Neuronal stem cell (in vitro differentiated cells): ENCODE measurements at regions not wholly inside any gene's neighbourhood (a gene's known extent, or its start where the extent isn't known, plus 50 kb on each side); places are given as distances from the start of the nearest gene placed in this dataset.
A peak's percentile ranks its signal among the peaks of the same experiment; 100 is the strongest.

Experiments used
- DNase-seq: peaks from one replicate; pipeline ENCODE4 v3.0.0-alpha.2; 2013; ENCODE audit warnings: low spot score
- H2AFZ ChIP-seq: one replicate; pipeline ENCODE4 v1.6.1; 2013; ENCODE audit warnings: mild to moderate bottlenecking, low read length, inconsistent platforms
- H2AK5ac ChIP-seq: 2 replicates; pipeline ENCODE4 v1.6.1; 2013; ENCODE audit warnings: low read depth, mild to moderate bottlenecking, inconsistent platforms, low read length, moderate library complexity, mixed read lengths
- H2BK120ac ChIP-seq: 2 replicates; pipeline ENCODE4 v1.6.1; 2013; ENCODE audit warnings: low read depth, mild to moderate bottlenecking, inconsistent platforms, low read length, moderate library complexity, mixed read lengths
- H2BK12ac ChIP-seq: one replicate; pipeline ENCODE4 v1.6.1; 2013; ENCODE audit warnings: low read length, inconsistent platforms
- H2BK15ac ChIP-seq: 2 replicates; pipeline ENCODE4 v1.6.1; 2013; ENCODE audit warnings: mild to moderate bottlenecking, low read length, inconsistent platforms, mixed read lengths
- H2BK5ac ChIP-seq: one replicate; pipeline ENCODE4 v1.6.1; 2013; ENCODE audit warnings: inconsistent platforms, mild to moderate bottlenecking, low read length, moderate library complexity
- H3K14ac ChIP-seq: one replicate; pipeline ENCODE4 v1.6.1; 2013; ENCODE audit warnings: low read length, inconsistent platforms
- H3K18ac ChIP-seq: 2 replicates; pipeline ENCODE4 v1.6.1; 2013; ENCODE audit warnings: low read length, inconsistent platforms
- H3K23ac ChIP-seq: 2 replicates; pipeline ENCODE4 v1.6.1; 2013; ENCODE audit warnings: low read depth, mild to moderate bottlenecking, mixed read lengths, low read length, inconsistent platforms; ENCODE audit not compliant: poor library complexity
- H3K27ac ChIP-seq: replicated peaks from 3 replicates; pipeline ENCODE4 v1.5.1; 2013; ENCODE audit warnings: low read length, inconsistent platforms
- H3K27me3 ChIP-seq, 3 experiments: 2 replicates each; pipeline ENCODE4 v1.6.1; 2013; ENCODE audit warnings: low read length in 3 of 3, mild to moderate bottlenecking in 2 of 3, inconsistent platforms in 1 of 3, low read depth in 1 of 3, mixed read lengths in 1 of 3, moderate library complexity in 1 of 3; ENCODE audit not compliant: control insufficient read depth in 3 of 3, insufficient read depth in 3 of 3
- H3K36me3 ChIP-seq, 2 donors: replicated peaks in 1 of 2; 2 replicates each; pipeline ENCODE4 v1.6.1; 2013; ENCODE audit warnings: low read length in 2 of 2; ENCODE audit not compliant: control insufficient read depth in 2 of 2, insufficient read depth in 2 of 2
- H3K4ac ChIP-seq: 2 replicates; pipeline ENCODE4 v1.6.1; 2013; ENCODE audit warnings: inconsistent platforms, mild to moderate bottlenecking, low read length, moderate library complexity
- H3K4me1 ChIP-seq, 2 donors: 1 replicate in 1 of 2; 2 replicates in 1 of 2; pipeline ENCODE4 v1.6.1; 2013; ENCODE audit warnings: low read length in 2 of 2, low read depth in 1 of 2; ENCODE audit not compliant: control insufficient read depth in 2 of 2, insufficient read depth in 1 of 2
- H3K4me2 ChIP-seq: one replicate; pipeline ENCODE4 v1.6.1; 2013; ENCODE audit warnings: mild to moderate bottlenecking, low read length, inconsistent platforms; ENCODE audit not compliant: insufficient read depth, poor library complexity, severe bottlenecking
- H3K4me3 ChIP-seq, 2 donors: 2 replicates each; pipeline ENCODE4 v1.5.1; 2013; ENCODE audit warnings: low read length in 2 of 2, mild to moderate bottlenecking in 2 of 2, inconsistent platforms in 1 of 2, moderate library complexity in 1 of 2
- H3K79me1 ChIP-seq: one replicate; pipeline ENCODE4 v1.6.1; 2013; ENCODE audit warnings: low read depth, mild to moderate bottlenecking, inconsistent platforms, low read length, moderate library complexity
- H3K9ac ChIP-seq: one replicate; pipeline ENCODE4 v1.6.1; 2013; ENCODE audit warnings: mild to moderate bottlenecking, low read depth, low read length, inconsistent platforms; ENCODE audit not compliant: poor library complexity
- H3K9me3 ChIP-seq, 2 donors: replicated peaks in 1 of 2; 2 replicates each; pipeline versions ENCODE3 to v1.6.1; 2013; ENCODE audit warnings: low read length in 2 of 2, mild to moderate bottlenecking in 2 of 2, inconsistent platforms in 1 of 2, low read depth in 1 of 2, mixed read lengths in 1 of 2, moderate library complexity in 1 of 2; ENCODE audit not compliant: control insufficient read depth in 2 of 2, insufficient read depth in 1 of 2
- H4K8ac ChIP-seq: one replicate; pipeline ENCODE4 v1.6.1; 2013; ENCODE audit warnings: low read depth, mild to moderate bottlenecking, inconsistent platforms, low read length, moderate library complexity
- H4K91ac ChIP-seq: one replicate; pipeline ENCODE4 v1.6.1; 2013; ENCODE audit warnings: low read length, low read depth, mild to moderate bottlenecking, inconsistent platforms; ENCODE audit not compliant: poor library complexity
- WGBS, 2 donors: extraction: QIAGEN DNeasy Blood & Tissue Kit; methylation state at CpG; one replicate each; pipeline ENCODE4 v1.1.7; 2013; ENCODE audit warnings: missing lambda C conversion rate in 2 of 2, mixed read lengths in 1 of 2; ENCODE audit not compliant: insufficient read length in 2 of 2, insufficient replicate concordance in 1 of 2; ENCODE audit errors: extremely low coverage in 2 of 2; 5-methylcytosine and 5-hydroxymethylcytosine counted together

- Histone ChIP-seq H2BK12ac (no peak overlapping the region), H3K27ac (peak overlapping the region; percentile 88), H3K23ac (no peak overlapping the region), H2BK15ac (no peak overlapping the region), H4K8ac (no peak overlapping the region), H3K14ac (no peak overlapping the region), H3K4me2 (no peak overlapping the region), H3K9me3 (peaks cover 0 to 1% of the 10 kb centered on the region in 2 donors), H2AFZ (no peak overlapping the region), H2AK5ac (no peak overlapping the region), H3K18ac (no peak overlapping the region), H3K4me3 (no peak overlapping the region), H4K91ac (no peak overlapping the region), H2BK5ac (no peak overlapping the region), H3K79me1 (no peaks in the 10 kb centered on the region), H3K27me3 (peaks cover 0 to 2% (median 0%) of the 10 kb centered on the region in 3 experiments), H3K4me1 (peaks cover 8 to 14% of the 10 kb centered on the region in 2 donors), H3K36me3 (no peaks in the 10 kb centered on the region), H3K9ac (no peak overlapping the region), H3K4ac (no peak overlapping the region), H2BK120ac (no peak overlapping the region)
- WGBS, 2 donors, result no CpG with 5 or more reads among the region's 3 CpGs
- peak; percentile 88 for DNase-seq
These were observed 476.8 kb upstream of the CDH11 start for GRCh38 chr16:65598621-65599020.

GRCh38 chr16:65583498-65583897 lies 461.6 kb upstream of the CDH11 start:
- Histone ChIP-seq H3K4ac (no peak overlapping the region), H3K18ac (no peak overlapping the region), H3K27me3 (no peaks in the 10 kb centered on the region), H3K23ac (no peak overlapping the region), H3K4me3 (no peak overlapping the region), H3K14ac (no peak overlapping the region), H3K36me3 (no peaks in the 10 kb centered on the region), H3K27ac (no peak overlapping the region), H2BK12ac (no peak overlapping the region), H2BK5ac (no peak overlapping the region), H3K9ac (no peak overlapping the region), H3K4me2 (no peak overlapping the region), H2AFZ (no peak overlapping the region), H4K8ac (no peak overlapping the region), H3K79me1 (no peaks in the 10 kb centered on the region), H4K91ac (no peak overlapping the region), H2AK5ac (no peak overlapping the region), H2BK120ac (no peak overlapping the region), H2BK15ac (no peak overlapping the region), H3K4me1 (peaks cover 0 to 8% of the 10 kb centered on the region in 2 donors), H3K9me3 (no peaks in the 10 kb centered on the region)
- no CpG with 5 or more reads among the region's 3 CpGs for WGBS, 2 donors
- no peak for DNase-seq

GRCh38 chr16:65579050-65579449 lies 457.2 kb upstream of the CDH11 start:
- Histone ChIP-seq H3K9me3 (no peaks in the 10 kb centered on the region), H4K8ac (no peak overlapping the region), H2AFZ (peak overlapping the region; percentile 13), H3K27me3 (no peaks in the 10 kb centered on the region), H2BK15ac (no peak overlapping the region), H3K36me3 (no peaks in the 10 kb centered on the region), H3K4me2 (no peak overlapping the region), H3K23ac (no peak overlapping the region), H3K4me1 (peaks cover 0 to 8% of the 10 kb centered on the region in 2 donors), H2BK120ac (no peak overlapping the region), H3K14ac (no peak overlapping the region), H3K27ac (no peak overlapping the region), H4K91ac (no peak overlapping the region), H2BK5ac (no peak overlapping the region), H3K79me1 (no peaks in the 10 kb centered on the region), H2BK12ac (no peak overlapping the region), H3K4me3 (no peak overlapping the region), H2AK5ac (no peak overlapping the region), H3K4ac (no peak overlapping the region), H3K18ac (peak overlapping the region; percentile 5), H3K9ac (no peak overlapping the region)
- WGBS, 2 donors, result no CpG with 5 or more reads among the region's 6 CpGs
- DNase-seq, result no peak

- Histone ChIP-seq H2AK5ac (no peak overlapping the region), H3K36me3 (no peaks in the 10 kb centered on the region), H3K27me3 (no peaks in the 10 kb centered on the region), H3K4me2 (no peak overlapping the region), H2BK12ac (no peak overlapping the region), H2AFZ (no peak overlapping the region), H3K27ac (no peak overlapping the region), H3K14ac (no peak overlapping the region), H2BK120ac (no peak overlapping the region), H2BK5ac (no peak overlapping the region), H4K8ac (no peak overlapping the region), H3K9me3 (no peaks in the 10 kb centered on the region), H4K91ac (no peak overlapping the region), H3K4me3 (no peak overlapping the region), H3K4ac (no peak overlapping the region), H3K79me1 (no peaks in the 10 kb centered on the region), H2BK15ac (no peak overlapping the region), H3K23ac (no peak overlapping the region), H3K9ac (no peak overlapping the region), H3K4me1 (peaks cover 0 to 7% of the 10 kb centered on the region in 2 donors), H3K18ac (no peak overlapping the region)
- DNase-seq, result no peak
- no CpG with 5 or more reads among the region's 10 CpGs for WGBS, 2 donors
These were observed 454.8 kb upstream of the CDH11 start for GRCh38 chr16:65576631-65577030.
